Erythroblast (primary cell): ENCODE measurements at regions not wholly inside any gene's neighbourhood (a gene's known extent, or its start where the extent isn't known, plus 50 kb on each side); places are given as distances from the start of the nearest gene placed in this dataset.

ENCODE experiments used
- DNase-seq, 2 experiments: peaks; one replicate each; lab custom pipeline; 2025; lab: John Stamatoyannopoulos, UW
- GATA1 ChIP-seq: IDR thresholded peaks from 2 replicates; pipeline ENCODE4 v1.6.1; 2011; ENCODE audit warnings: low read depth, mild to moderate bottlenecking, control low read depth, low read length, moderate library complexity
- POLR2A ChIP-seq: IDR thresholded peaks from 2 replicates; pipeline ENCODE4 v1.6.1; 2011; ENCODE audit warnings: mild to moderate bottlenecking, low read length

DNA sequence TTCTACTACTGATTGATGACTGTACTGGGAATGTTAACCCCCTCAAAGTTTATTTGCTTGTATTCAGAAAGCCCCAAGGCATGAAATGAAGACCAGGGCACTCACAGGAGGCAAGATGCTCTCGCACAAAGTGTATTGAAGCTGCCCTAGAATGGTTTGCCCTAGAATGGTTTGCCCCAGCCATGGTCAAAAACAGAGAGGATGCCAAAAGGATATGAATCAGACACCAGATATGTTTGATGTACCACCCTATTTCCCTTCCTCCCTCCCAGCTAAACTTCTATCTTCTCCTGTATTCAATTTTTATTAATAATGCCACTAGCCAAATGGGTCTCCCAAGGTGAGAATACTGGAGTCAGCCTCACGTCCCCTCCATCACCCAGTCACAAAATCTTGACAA, 101.3 kb downstream of the TMCO5A start:
- TF ChIP-seq POLR2A (no peak), GATA1 (no peak)
- DNase-seq = no peak

DNA sequence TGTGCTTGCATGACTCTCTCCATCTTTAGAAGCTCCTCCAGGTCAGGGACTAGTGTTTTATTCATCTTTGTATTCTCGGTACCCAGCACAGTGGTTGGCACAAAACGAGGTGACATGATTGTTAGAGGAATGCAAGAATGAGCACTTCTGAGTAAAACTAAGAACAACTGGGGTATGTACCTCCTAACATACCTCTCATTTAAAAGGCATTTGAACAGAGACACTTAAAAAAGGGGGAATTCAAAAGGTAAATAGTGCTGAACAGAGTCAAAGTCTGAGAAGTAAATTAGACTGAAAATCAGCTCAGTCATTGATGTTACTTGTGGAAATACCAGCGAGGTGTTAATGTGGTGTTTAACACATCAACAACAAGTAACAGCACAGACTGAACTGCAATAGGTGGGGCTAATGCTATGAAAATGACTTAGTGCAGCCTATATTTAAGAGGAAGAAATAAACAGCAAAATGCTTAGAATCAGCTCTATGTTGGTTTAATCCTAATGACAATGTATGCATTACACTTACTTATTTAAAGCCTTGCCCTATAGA, 102.4 kb downstream of the TMCO5A start:
- no peak for DNase-seq
- TF ChIP-seq POLR2A (no peak), GATA1 (no peak)

DNA sequence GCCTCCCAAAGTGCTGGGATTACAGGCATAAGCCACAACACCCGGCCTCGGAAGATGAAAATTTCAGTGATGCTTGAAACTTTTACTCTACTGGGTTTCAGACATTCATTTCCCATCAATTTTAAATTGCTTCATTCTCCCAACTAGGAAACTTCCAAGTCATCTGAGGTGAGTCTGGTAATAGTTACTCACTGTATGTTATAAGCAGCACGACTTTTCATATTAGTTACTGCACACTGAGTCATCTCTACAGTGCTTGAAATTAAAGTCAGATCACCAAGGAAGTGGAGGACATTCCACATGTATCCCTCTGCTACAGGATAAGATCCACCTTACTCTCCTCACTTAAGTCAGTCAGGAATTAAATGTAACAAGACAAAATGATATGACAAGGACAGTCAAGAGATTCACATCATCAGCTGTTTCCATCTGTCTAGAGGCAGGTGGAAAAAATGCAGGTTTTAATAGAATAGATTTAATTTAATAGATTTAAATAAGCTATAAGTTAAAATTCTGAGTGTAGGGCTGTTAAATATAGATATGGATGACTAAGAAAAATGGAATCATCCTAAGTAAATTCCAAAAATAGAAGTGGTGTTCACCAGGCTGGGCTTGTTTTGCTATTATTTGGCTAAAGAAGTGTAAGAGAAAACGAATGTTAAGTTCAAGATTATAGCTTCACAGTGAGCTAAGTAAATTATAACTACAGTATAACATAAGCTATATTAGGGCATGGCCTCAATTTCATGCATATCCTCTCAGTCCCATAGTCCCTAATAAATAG, 104.4 kb downstream of the TMCO5A start:
- DNase-seq = no peak
- TF ChIP-seq GATA1 (no peak), POLR2A (no peak)

DNA sequence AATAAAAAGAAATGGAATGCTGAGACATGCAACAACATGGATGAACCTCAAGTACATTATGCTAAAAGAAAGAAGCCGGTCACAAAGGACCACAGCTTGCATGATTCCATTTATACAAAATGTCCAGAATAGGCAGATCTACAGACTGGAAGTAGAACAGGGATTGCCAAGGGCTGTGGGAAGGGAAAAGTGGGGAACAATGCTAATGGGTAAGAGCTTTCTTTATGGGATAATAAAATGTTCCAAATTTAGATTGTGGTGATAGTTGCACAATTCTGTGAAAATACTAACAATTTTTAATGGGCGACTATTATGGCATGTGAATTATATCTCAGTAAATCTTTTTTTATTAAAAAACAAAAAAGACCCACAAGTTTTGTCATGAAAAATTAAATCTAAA, 106.2 kb downstream of the TMCO5A start:
- TF ChIP-seq GATA1 = no peak
- TF ChIP-seq POLR2A = no peak
- DNase-seq = no peak

DNA sequence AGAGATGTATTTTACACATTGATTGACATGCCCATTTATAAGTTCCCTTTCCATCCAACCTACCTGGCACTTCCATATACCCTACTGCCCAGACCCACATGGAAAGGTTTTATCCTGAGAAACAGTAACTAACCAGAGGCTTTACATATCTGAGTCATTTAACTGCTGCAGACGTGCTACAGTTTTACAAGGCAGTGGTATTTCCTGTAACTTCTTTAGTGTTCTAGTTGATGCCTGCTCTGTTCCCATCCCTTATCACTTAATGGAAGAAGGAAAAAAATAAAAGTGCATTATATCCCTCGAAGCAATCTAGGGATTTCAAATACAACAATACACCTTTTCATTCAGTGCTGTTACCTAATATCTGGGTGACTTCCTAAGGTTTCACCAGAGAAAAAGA, 107.1 kb downstream of the TMCO5A start:
- TF ChIP-seq GATA1 (no peak), POLR2A (no peak)
- DNase-seq = no peak

DNA sequence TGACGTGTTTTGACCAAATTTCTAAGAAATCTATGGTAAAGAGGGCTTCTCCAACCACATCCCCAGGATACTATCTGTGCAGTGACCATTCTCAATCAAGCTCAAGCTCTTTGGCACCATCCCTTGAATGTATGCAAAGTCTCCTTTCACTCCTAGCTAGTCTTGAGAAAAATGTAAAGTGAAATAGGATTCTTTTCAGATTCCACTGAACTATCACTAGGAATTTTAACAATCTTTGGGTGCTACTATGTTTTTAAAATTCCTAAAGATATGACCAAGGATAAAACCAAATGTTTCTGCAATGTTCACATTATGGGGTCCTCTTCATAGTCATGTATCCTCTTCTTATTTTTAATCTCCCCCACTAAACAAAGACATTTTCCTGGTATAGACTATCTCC, 107.8 kb downstream of the TMCO5A start:
- TF ChIP-seq GATA1 = no peak
- TF ChIP-seq POLR2A = no peak
- no peak for DNase-seq

DNA sequence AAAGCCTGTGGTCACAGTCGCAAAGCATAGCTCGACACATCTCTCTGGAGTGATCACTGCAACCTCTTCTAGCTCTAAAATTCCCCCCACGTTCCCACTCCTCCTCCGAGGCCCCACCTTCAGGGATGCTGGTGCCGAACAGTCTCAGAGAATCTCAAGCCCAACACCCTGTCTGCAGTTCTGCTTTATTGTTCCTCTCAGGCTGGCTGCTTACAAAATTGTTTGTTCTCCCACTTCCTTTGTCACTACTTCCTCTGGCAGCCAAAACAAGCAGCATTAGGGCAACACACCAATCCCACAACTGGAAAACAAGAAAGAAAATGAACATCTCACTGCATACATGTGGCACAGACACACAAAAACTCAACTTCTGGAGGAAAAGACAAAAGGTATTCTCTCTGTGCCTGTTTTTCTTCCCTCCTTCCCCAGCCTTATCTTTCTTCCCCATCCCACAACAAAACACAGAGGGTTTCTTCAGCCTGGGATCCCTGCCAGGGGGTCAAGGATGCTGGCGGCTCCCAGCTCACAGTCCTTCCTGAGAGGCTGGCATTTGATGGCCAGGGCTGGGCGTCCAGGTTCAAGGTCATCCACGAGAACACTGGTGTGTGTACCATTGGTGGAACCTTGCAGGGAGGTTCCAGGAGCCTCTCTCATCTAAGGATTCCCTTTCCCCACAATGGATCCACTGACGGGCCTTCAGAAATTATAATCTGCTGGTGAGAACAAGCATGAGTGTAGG, 108.4 kb downstream of the TMCO5A start:
- DNase-seq = no peak
- no peak for TF ChIP-seq POLR2A
- no peak for TF ChIP-seq GATA1

DNA sequence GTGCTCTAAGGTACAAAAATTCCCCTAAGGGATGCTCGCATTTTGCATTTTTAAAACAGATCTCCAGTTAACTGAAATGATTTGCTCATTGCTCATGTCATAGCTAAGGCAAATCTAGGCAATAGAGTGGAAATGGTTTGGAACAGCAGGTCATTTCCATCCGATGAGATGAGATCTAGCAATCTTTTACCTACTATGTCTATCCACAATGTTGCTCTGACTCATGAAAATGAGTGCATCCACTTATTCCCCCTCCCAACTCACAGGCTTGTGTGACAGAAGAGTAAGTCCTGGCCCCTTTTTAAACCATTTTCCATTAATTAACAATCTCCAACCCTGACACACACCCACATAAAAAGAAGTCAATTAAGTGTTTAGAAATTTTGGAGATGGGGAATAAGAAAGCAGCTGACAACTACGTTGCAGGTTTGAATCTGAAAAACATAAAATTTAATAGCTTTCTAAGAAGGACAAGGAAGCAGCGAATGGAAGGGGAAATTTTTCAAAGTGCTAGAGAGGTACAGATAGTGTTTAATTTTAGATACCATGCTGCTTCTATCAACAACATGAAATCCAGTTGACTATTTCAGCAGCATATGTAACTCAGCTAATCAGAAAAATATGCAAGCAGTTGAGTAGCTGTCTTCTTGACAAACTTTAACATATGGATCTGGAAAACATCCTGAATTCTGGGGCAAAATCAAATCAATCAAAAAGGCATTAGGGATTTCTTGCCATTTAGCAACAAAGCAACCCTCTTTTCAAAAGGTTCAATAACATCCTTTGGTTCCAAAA, 112.0 kb downstream of the TMCO5A start:
- TF ChIP-seq GATA1 (no peak), POLR2A (no peak)

DNA sequence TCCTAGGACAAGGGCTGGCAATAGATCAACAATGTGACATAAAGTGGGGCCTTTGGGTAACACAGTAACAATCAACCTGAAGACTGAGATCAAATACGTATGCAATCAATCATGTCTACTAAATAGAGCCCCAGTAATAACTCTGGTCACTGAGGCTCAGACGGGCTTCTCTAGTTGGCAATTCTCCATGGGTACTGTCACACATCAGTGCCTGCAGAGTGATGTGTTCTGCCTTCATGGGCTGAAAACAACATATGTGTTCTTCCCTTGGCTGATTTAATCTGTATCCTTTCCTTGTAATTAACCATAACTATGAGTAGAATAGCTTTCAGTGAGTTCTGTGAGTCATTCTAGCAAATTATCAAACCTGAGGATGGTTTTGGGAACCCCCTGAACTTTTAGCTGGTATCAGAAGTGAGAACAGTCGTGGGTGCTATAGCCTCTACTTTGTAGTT, 113.6 kb downstream of the TMCO5A start:
- TF ChIP-seq POLR2A (no peak), GATA1 (no peak)
- no peak for DNase-seq

More for the DNA sequence above, 112.0 kb downstream of the TMCO5A start:
- no peak for DNase-seq

DNA sequence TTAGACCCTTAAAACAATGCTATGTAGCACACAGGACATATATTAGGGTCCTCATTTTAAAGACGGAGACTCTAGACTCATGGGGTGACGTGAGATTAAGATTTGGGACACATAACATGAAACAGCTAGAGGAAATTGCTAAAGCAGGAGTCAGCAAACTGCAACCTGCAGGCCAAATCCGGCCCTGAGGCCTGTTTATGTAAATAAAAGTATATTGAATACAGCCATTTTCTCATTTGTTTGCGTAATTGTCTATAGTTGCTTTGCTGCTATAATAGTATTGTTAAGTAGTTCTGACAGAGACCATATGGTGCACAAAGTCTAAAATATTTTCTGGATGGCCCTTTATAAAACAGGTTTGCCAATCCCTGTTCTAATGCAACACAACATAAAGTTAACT, 115.5 kb downstream of the TMCO5A start:
- no peak for TF ChIP-seq POLR2A
- no peak for TF ChIP-seq GATA1
- no peak for DNase-seq

DNA sequence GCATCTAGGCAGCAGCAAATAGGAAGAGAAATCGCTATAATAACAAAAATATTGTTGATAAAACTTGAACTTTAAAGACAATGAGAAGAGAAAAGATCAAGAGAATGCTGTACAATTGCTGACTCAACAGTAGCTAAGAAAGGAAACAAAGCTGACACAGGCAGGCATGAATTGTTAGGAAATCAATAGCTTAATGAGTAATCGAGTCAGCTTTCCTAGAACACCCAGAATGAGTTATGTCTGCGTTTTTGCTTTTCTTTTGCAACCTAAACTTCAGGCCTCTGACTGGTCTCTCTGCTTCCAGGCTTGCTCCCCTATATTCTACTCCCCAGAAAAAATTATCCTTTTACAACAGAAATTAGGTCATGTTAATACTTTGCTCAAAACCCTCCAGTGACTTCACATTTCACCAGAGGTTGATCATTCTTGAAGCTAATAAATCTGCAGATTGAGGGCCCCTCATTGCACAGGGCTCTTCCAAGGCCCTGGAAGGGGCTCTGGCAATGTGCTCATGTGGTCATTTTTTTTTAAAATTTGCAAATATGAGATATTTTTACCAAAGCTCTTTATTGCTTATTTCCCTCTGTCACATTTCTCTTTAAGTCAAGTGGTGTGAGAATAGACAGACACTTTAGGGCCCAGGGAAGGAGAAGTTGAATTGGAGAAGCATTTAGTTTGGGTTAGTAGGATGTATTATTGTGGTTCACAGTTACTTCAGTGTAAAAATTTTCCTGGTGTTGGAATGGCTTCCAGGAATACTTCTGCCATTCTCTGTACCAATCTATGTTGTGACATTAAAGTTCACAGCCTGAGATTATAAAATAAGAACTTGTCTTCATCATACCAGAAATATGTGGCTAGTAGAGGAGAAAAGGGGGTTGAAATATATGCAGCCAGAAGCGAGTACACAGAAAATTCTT, 116.3 kb downstream of the TMCO5A start:
- DNase-seq = no peak
- TF ChIP-seq POLR2A = no peak
- no peak for TF ChIP-seq GATA1

DNA sequence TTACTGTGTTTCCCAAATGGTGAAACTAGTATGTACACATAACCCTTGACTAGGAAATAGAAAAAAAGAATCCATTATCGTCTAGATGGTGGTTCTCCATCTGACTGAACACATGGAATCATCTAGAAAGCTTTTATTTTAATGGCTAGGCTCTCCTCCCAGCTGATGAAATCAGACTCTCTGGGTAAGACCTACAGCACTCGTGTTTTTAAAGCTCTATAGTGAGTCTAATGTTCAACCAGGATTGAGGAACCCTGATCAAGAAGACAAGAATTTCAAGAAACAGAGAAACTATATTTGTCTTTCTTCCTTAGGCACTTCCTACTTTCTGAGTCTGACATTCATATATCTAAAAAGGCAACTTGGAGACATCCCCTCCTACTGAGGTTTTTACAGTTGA, 118.8 kb downstream of the TMCO5A start:
- TF ChIP-seq GATA1 (no peak), POLR2A (no peak)
- no peak for DNase-seq
